HG03280 (cell line): ENCODE measurements at regions not wholly inside any gene's neighbourhood (a gene's known extent, or its start where the extent isn't known, plus 50 kb on each side); places are given as distances from the start of the nearest gene placed in this dataset.

Source experiments
- ATAC-seq: cut with Tn5 transposase; IDR thresholded peaks from one replicate; pipeline ENCODE4 v1.9.1; 2021; ENCODE audit warnings: mild to moderate bottlenecking, moderate library complexity; ENCODE audit not compliant: unreplicated experiment

GRCh38 chr3:26346497-26346896 lies 276.1 kb upstream of the LRRC3B start:
- no peak for ATAC-seq

- ATAC-seq = no peak
These were observed 275.4 kb upstream of the LRRC3B start for GRCh38 chr3:26347150-26347549.

- no peak for ATAC-seq
These were observed 271.7 kb upstream of the LRRC3B start for GRCh38 chr3:26350853-26351252.

- no peak for ATAC-seq
These were observed 269.5 kb upstream of the LRRC3B start for GRCh38 chr3:26353097-26353496.

- no peak for ATAC-seq
These were observed 264.2 kb upstream of the LRRC3B start for GRCh38 chr3:26358405-26358804.

GRCh38 chr3:26365706-26366105 lies 256.9 kb upstream of the LRRC3B start:
- ATAC-seq = no peak

- no peak for ATAC-seq
These were observed 254.3 kb upstream of the LRRC3B start for GRCh38 chr3:26368312-26368711.

- no peak for ATAC-seq
These were observed 253.4 kb upstream of the LRRC3B start for GRCh38 chr3:26369133-26369532.

- no peak for ATAC-seq
These were observed 246.6 kb upstream of the LRRC3B start for GRCh38 chr3:26375843-26376530.

GRCh38 chr3:26381411-26381810 lies 241.2 kb upstream of the LRRC3B start:
- ATAC-seq = no peak

- no peak for ATAC-seq
These were observed 215.9 kb upstream of the LRRC3B start for GRCh38 chr3:26406636-26407035.

GRCh38 chr3:26418553-26418952 lies 204.0 kb upstream of the LRRC3B start:
- ATAC-seq = no peak

GRCh38 chr3:26422415-26422814 lies 200.2 kb upstream of the LRRC3B start:
- ATAC-seq = no peak

GRCh38 chr3:26425076-26425475 lies 197.5 kb upstream of the LRRC3B start:
- ATAC-seq = no peak

GRCh38 chr3:26428992-26429391 lies 193.6 kb upstream of the LRRC3B start:
- no peak for ATAC-seq

- ATAC-seq = no peak
These were observed 184.9 kb upstream of the LRRC3B start for GRCh38 chr3:26437678-26438077.

GRCh38 chr3:26438325-26438940 lies 184.1 kb upstream of the LRRC3B start:
- no peak for ATAC-seq

- ATAC-seq = no peak
These were observed 183.3 kb upstream of the LRRC3B start for GRCh38 chr3:26438981-26439884.

GRCh38 chr3:26449996-26450395 lies 172.6 kb upstream of the LRRC3B start:
- peak; percentile 67 for ATAC-seq

GRCh38 chr3:26452363-26452762 lies 170.2 kb upstream of the LRRC3B start:
- no peak for ATAC-seq

GRCh38 chr3:26460985-26461384 lies 161.6 kb upstream of the LRRC3B start:
- ATAC-seq = no peak

- no peak for ATAC-seq
These were observed 150.2 kb upstream of the LRRC3B start for GRCh38 chr3:26472345-26472744.
